H9 (cell line): ENCODE measurements at regions not wholly inside any gene's neighbourhood (a gene's known extent, or its start where the extent isn't known, plus 50 kb on each side); places are given as distances from the start of the nearest gene placed in this dataset.

ENCODE experiments used
- DNase-seq: peaks from one replicate; pipeline ENCODE4 v3.0.0-alpha.2; 2017
- H2AFZ ChIP-seq: one replicate; pipeline ENCODE4 v1.6.1; 2013; ENCODE audit warnings: mild to moderate bottlenecking, low read length, control low read depth, moderate library complexity
- H2AK5ac ChIP-seq: 2 replicates; pipeline ENCODE4 v1.6.1; 2013; ENCODE audit warnings: low read length, control low read depth, mixed read lengths; ENCODE audit not compliant: insufficient read length
- H2BK120ac ChIP-seq: one replicate; pipeline ENCODE4 v1.6.1; 2013; ENCODE audit warnings: low read depth, mild to moderate bottlenecking, low read length, control low read depth, inconsistent platforms; ENCODE audit not compliant: poor library complexity, severe bottlenecking
- H2BK12ac ChIP-seq: 2 replicates; pipeline ENCODE4 v1.6.1; 2013; ENCODE audit warnings: low read length, control low read depth, mixed read lengths, low read depth; ENCODE audit not compliant: insufficient read length
- H2BK15ac ChIP-seq: 2 replicates; pipeline ENCODE4 v1.6.1; 2013; ENCODE audit warnings: low read depth, low read length, control low read depth
- H2BK20ac ChIP-seq: one replicate; pipeline ENCODE4 v1.6.1; 2013; ENCODE audit warnings: low read depth, mild to moderate bottlenecking, low read length, control low read depth, inconsistent platforms; ENCODE audit not compliant: poor library complexity, severe bottlenecking
- H2BK5ac ChIP-seq: 2 replicates; pipeline ENCODE4 v1.6.1; 2013; ENCODE audit warnings: low read length, control low read depth, mixed read lengths; ENCODE audit not compliant: insufficient read length
- H3K14ac ChIP-seq: 2 replicates; pipeline ENCODE4 v1.6.1; 2013; ENCODE audit warnings: low read length, control low read depth; ENCODE audit not compliant: insufficient read depth
- H3K18ac ChIP-seq: 2 replicates; pipeline ENCODE4 v1.6.1; 2013; ENCODE audit warnings: low read depth, mild to moderate bottlenecking, mixed read lengths, low read length, control low read depth; ENCODE audit not compliant: insufficient read length
- H3K23ac ChIP-seq: 2 replicates; pipeline ENCODE4 v1.6.1; 2013; ENCODE audit warnings: low read length, control low read depth, mixed read lengths, low read depth; ENCODE audit not compliant: insufficient read length
- H3K23me2 ChIP-seq: 2 replicates; pipeline ENCODE4 v1.6.1; 2013; ENCODE audit warnings: low read depth, mild to moderate bottlenecking, mixed read lengths, low read length, control low read depth; ENCODE audit not compliant: insufficient read length, poor library complexity, severe bottlenecking
- H3K27ac ChIP-seq: 2 replicates; pipeline ENCODE4 v1.5.1; 2013; ENCODE audit warnings: low read length, control low read depth, mixed read lengths, low read depth; ENCODE audit not compliant: insufficient read length
- H3K27me3 ChIP-seq: 2 replicates; pipeline ENCODE4 v1.6.1; 2013; ENCODE audit warnings: low read length, control low read depth, inconsistent platforms; ENCODE audit not compliant: insufficient read depth
- H3K4ac ChIP-seq: 2 replicates; pipeline ENCODE4 v1.6.1; 2013; ENCODE audit warnings: low read depth, mild to moderate bottlenecking, control low read depth, inconsistent platforms, low read length, moderate library complexity
- H3K4me1 ChIP-seq: 2 replicates; pipeline ENCODE4 v1.6.1; 2013; ENCODE audit warnings: low read length, control low read depth, inconsistent platforms; ENCODE audit not compliant: insufficient read depth
- H3K4me2 ChIP-seq: 2 replicates; pipeline ENCODE4 v1.6.1; 2013; ENCODE audit warnings: low read length, control low read depth, mixed read lengths; ENCODE audit not compliant: insufficient read length, insufficient read depth
- H3K56ac ChIP-seq: 2 replicates; pipeline ENCODE4 v1.6.1; 2013; ENCODE audit warnings: low read depth, mild to moderate bottlenecking, mixed read lengths, low read length, control low read depth; ENCODE audit not compliant: insufficient read length
- H3K79me1 ChIP-seq: 2 replicates; pipeline ENCODE4 v1.6.1; 2013; ENCODE audit warnings: low read depth, mild to moderate bottlenecking, moderate library complexity, low read length, control low read depth, inconsistent platforms; ENCODE audit not compliant: insufficient read depth, poor library complexity, severe bottlenecking
- H3K79me2 ChIP-seq: 2 replicates; pipeline ENCODE4 v1.6.1; 2013; ENCODE audit warnings: low read length, control low read depth, inconsistent platforms; ENCODE audit not compliant: insufficient read depth
- H3K9ac ChIP-seq: 2 replicates; pipeline ENCODE4 v1.6.1; 2013; ENCODE audit warnings: low read length, control low read depth, mixed read lengths; ENCODE audit not compliant: insufficient read length; ENCODE audit errors: extremely low read depth
- H3K9me3 ChIP-seq: one replicate; pipeline ENCODE4 v1.6.1; 2013; ENCODE audit warnings: low read depth, low read length, inconsistent platforms; ENCODE audit not compliant: control insufficient read depth
- H3T11ph ChIP-seq: one replicate; pipeline ENCODE4 v1.6.1; 2013; ENCODE audit warnings: mild to moderate bottlenecking, low read length, control low read depth, inconsistent platforms
- H4K20me1 ChIP-seq: one replicate; pipeline ENCODE4 v1.6.1; 2013; ENCODE audit not compliant: control insufficient read depth, insufficient read length, insufficient read depth
- H4K5ac ChIP-seq: 2 replicates; pipeline ENCODE4 v1.6.1; 2013; ENCODE audit warnings: low read depth, mild to moderate bottlenecking, mixed read lengths, low read length, control low read depth; ENCODE audit not compliant: insufficient read length
- H4K8ac ChIP-seq: replicated peaks from 2 replicates; pipeline ENCODE4 v1.6.1; 2013; ENCODE audit warnings: low read length, control low read depth, mixed read lengths, low read depth; ENCODE audit not compliant: insufficient read length
- H4K91ac ChIP-seq: 2 replicates; pipeline ENCODE4 v1.6.1; 2013; ENCODE audit warnings: low read depth, mild to moderate bottlenecking, moderate library complexity, mixed read lengths, low read length, control low read depth; ENCODE audit not compliant: insufficient read length
- H3K27ac Mint-ChIP-seq, 3 experiments: 2 replicates in 2 of 3; 3 replicates in 1 of 3; pipeline ENCODE4 v1.8.0; 2020 to 2021; ENCODE audit warnings: mixed read lengths in 3 of 3, mild to moderate bottlenecking in 1 of 3, moderate library complexity in 1 of 3
- H3K27me3 Mint-ChIP-seq: 2 replicates; pipeline ENCODE4 v1.8.0; 2021; ENCODE audit warnings: low read depth, mild to moderate bottlenecking, moderate library complexity, mixed read lengths
- H3K36me3 Mint-ChIP-seq, 3 experiments: 2 replicates in 2 of 3; 3 replicates in 1 of 3; pipeline ENCODE4 v1.8.0; 2020 to 2021; ENCODE audit warnings: low read depth in 3 of 3, mixed read lengths in 3 of 3; ENCODE audit not compliant: insufficient read depth in 1 of 3
- H3K4me1 Mint-ChIP-seq, 2 experiments: 2 replicates each; pipeline ENCODE4 v1.8.0; 2020; ENCODE audit warnings: mixed read lengths in 2 of 2
- H3K4me3 Mint-ChIP-seq, 2 experiments: 2 replicates in 1 of 2; 3 replicates in 1 of 2; pipeline ENCODE4 v1.8.0; 2020 to 2021; ENCODE audit warnings: mild to moderate bottlenecking in 2 of 2, mixed read lengths in 2 of 2, moderate library complexity in 1 of 2
- H3K9me3 Mint-ChIP-seq, 2 experiments: 2 replicates in 1 of 2; 3 replicates in 1 of 2; pipeline ENCODE4 v1.8.0; 2020; ENCODE audit warnings: mild to moderate bottlenecking in 2 of 2, mixed read lengths in 2 of 2, moderate library complexity in 1 of 2
- WGBS: extraction: QIAGEN DNeasy Blood & Tissue Kit; methylation state at CpG from one replicate; pipeline ENCODE4 v1.1.7; 2013; ENCODE audit warnings: missing lambda C conversion rate, low lambda C conversion rate, mixed read lengths; ENCODE audit not compliant: insufficient read length; ENCODE audit errors: extremely low coverage; 5-methylcytosine and 5-hydroxymethylcytosine counted together
- TF ChIP-seq, protein P1 (sequence below): fragments of 200-600 bp; sonication (generic); conservative IDR thresholded peaks from 3 replicates; pipeline ENCODE4 v1.8.0; 2021; ENCODE audit warnings: antibody characterized with exemption, mild to moderate bottlenecking

- Histone ChIP-seq H3K27me3 (no peaks in the 10 kb centered on the region), H4K5ac (no peak overlapping the region), H3K9ac (no peak overlapping the region), H3K23me2 (no peaks in the 10 kb centered on the region), H3K4me2 (no peak overlapping the region), H3K4ac (no peak overlapping the region), H3K27ac (no peak overlapping the region), H3K56ac (no peak overlapping the region), H2BK20ac (no peak overlapping the region), H3K18ac (no peak overlapping the region), H3K14ac (no peak overlapping the region), H3K79me2 (no peaks in the 10 kb centered on the region), H2BK15ac (no peak overlapping the region), H4K91ac (no peak overlapping the region), H4K20me1 (no peaks in the 10 kb centered on the region), H2BK12ac (no peak overlapping the region), H2BK5ac (no peak overlapping the region), H2BK120ac (no peak overlapping the region), H3K9me3 (no peaks in the 10 kb centered on the region), H2AK5ac (no peak overlapping the region), H3K23ac (no peak overlapping the region), H4K8ac (no peak overlapping the region), H3K79me1 (no peaks in the 10 kb centered on the region), H3K4me1 (no peaks in the 10 kb centered on the region), H2AFZ (no peak overlapping the region), H3T11ph (no peak overlapping the region)
- Mint-ChIP-seq H3K9me3 (peaks cover 0 to 3% of the 10 kb centered on the region in 2 experiments; a peak in 2 of 5 replicates), H3K27me3 (no peaks in the 10 kb centered on the region), H3K27ac (no peak overlapping the region), H3K4me1 (no peaks in the 10 kb centered on the region), H3K36me3 (no peaks in the 10 kb centered on the region), H3K4me3 (no peak overlapping the region)
- TF ChIP-seq, protein P1, sequence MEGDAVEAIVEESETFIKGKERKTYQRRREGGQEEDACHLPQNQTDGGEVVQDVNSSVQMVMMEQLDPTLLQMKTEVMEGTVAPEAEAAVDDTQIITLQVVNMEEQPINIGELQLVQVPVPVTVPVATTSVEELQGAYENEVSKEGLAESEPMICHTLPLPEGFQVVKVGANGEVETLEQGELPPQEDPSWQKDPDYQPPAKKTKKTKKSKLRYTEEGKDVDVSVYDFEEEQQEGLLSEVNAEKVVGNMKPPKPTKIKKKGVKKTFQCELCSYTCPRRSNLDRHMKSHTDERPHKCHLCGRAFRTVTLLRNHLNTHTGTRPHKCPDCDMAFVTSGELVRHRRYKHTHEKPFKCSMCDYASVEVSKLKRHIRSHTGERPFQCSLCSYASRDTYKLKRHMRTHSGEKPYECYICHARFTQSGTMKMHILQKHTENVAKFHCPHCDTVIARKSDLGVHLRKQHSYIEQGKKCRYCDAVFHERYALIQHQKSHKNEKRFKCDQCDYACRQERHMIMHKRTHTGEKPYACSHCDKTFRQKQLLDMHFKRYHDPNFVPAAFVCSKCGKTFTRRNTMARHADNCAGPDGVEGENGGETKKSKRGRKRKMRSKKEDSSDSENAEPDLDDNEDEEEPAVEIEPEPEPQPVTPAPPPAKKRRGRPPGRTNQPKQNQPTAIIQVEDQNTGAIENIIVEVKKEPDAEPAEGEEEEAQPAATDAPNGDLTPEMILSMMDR = no peak
- no peak for DNase-seq
- whole genome bisulfite sequencing = no CpG with 5 or more reads among the region's 4 CpGs
Measured at GRCh38 chr7:68715907-68716306, 882.4 kb upstream of the AUTS2 start.
